Fibroblast of mammary gland (primary cell): ENCODE measurements at regions not wholly inside any gene's neighbourhood (a gene's known extent, or its start where the extent isn't known, plus 50 kb on each side); places are given as distances from the start of the nearest gene placed in this dataset.
A peak's percentile ranks its signal among the peaks of the same experiment; 100 is the strongest.

ENCODE experiments used
- DNase-seq: peaks from one replicate; pipeline ENCODE4 v3.0.0-alpha.2; 2010; ENCODE audit warnings: low read depth
- H3K4me3 ChIP-seq: 2 replicates; pipeline ENCODE4 v1.5.1; 2011; ENCODE audit warnings: low read depth, mild to moderate bottlenecking, low read length, moderate library complexity; ENCODE audit not compliant: control insufficient read depth
- CTCF ChIP-seq: conservative IDR thresholded peaks from 2 replicates; pipeline ENCODE4 v1.5.1; 2011; ENCODE audit warnings: low read depth, low read length, inconsistent platforms; ENCODE audit not compliant: control insufficient read depth, insufficient read depth

- TF ChIP-seq CTCF, result no peak
- DNase-seq, result no peak
- H3K4me3 ChIP-seq, result no peak overlapping the region
Observed at GRCh38 chr18:34350778-34351177, 126.1 kb upstream of the NOL4 start.

GRCh38 chr18:34352385-34353163 is 127.9 kb upstream of the NOL4 start:
- no peak for TF ChIP-seq CTCF
- DNase-seq, result peak; percentile 9
- no peak overlapping the region for H3K4me3 ChIP-seq

GRCh38 chr18:34354351-34354750 is 129.6 kb upstream of the NOL4 start:
- DNase-seq, result no peak
- no peak overlapping the region for H3K4me3 ChIP-seq
- TF ChIP-seq CTCF, result no peak

GRCh38 chr18:34357944-34358580 is 133.3 kb upstream of the NOL4 start:
- H3K4me3 ChIP-seq, result no peak overlapping the region
- no peak for DNase-seq
- no peak for TF ChIP-seq CTCF

- DNase-seq, result no peak
- TF ChIP-seq CTCF, result no peak
Observed at GRCh38 chr18:34358923-34359322, 134.2 kb upstream of the NOL4 start.

GRCh38 chr18:34364699-34365098 is 140.0 kb upstream of the NOL4 start:
- TF ChIP-seq CTCF, result no peak
- DNase-seq, result no peak
- H3K4me3 ChIP-seq, result no peak overlapping the region

More at GRCh38 chr18:34358923-34359322, 134.2 kb upstream of the NOL4 start:
- H3K4me3 ChIP-seq, result no peak overlapping the region
